ENCODE measurements at regions not wholly inside any gene's neighbourhood (a gene's known extent, or its start where the extent isn't known, plus 50 kb on each side); places are given as distances from the start of the nearest gene placed in this dataset.

- TF ChIP-seq CTCF (conservative IDR thresholded peaks at IDR 0.05; ENCODE audit: low read depth, low read length) (no peak), EZH2 (IDR thresholded peaks at IDR 0.05; ENCODE audit: borderline replicate concordance, low read depth, low read length, poor library complexity, severe bottlenecking) (no peak)
These were observed 984.7 kb upstream of the PCDH9 start for GRCh38 chr13:68214691-68215415.

Measured in A673 (cell line).